ENCODE measurements at regions not wholly inside any gene's neighbourhood (a gene's known extent, or its start where the extent isn't known, plus 50 kb on each side); places are given as distances from the start of the nearest gene placed in this dataset.

- Histone ChIP-seq H3K27ac (ENCODE audit: low read length in 2 of 2) (no peak overlapping the region), H2AFZ (ENCODE audit: insufficient read depth, low read depth, low read length, poor library complexity, severe bottlenecking) (no peak overlapping the region), H3K36me3 (replicated peaks in 1 of 2; ENCODE audit: control extremely low read depth in 1 of 2, control insufficient read depth in 1 of 2, extremely low read depth in 1 of 2, insufficient read depth in 2 of 2, low read length in 1 of 2) (no peaks in the 10 kb centered on the region), H3K27me3 (replicated peaks in 1 of 4; ENCODE audit: control extremely low read depth in 1 of 4, control insufficient read depth in 3 of 4, insufficient read depth in 4 of 4, low read length in 3 of 4) (no peaks in the 10 kb centered on the region), H3K4me2 (replicated peaks; ENCODE audit: low read depth, low read length, poor library complexity, severe bottlenecking) (no peak overlapping the region), H3K9ac (ENCODE audit: low read length) (no peak overlapping the region), H3K9me3 (ENCODE audit: control extremely low read depth in 1 of 3, control insufficient read depth in 2 of 3, insufficient read depth in 1 of 3, low read length in 2 of 3) (no peaks in the 10 kb centered on the region), H3K79me2 (ENCODE audit: control insufficient read depth, insufficient read depth, low read length) (no peaks in the 10 kb centered on the region), H3K4me3 (ENCODE audit: control extremely low read depth in 1 of 5, extremely low read depth in 1 of 5, insufficient read depth in 1 of 5, low read depth in 2 of 5, low read length in 4 of 5) (no peak overlapping the region), H4K20me1 (ENCODE audit: control insufficient read depth, insufficient read depth, low read length, poor library complexity, severe bottlenecking) (no peaks in the 10 kb centered on the region), H3K4me1 (ENCODE audit: control insufficient read depth in 2 of 2, insufficient read depth in 2 of 2, low read length in 2 of 2) (no peaks in the 10 kb centered on the region)
- H3K9me3 Mint-ChIP-seq (ENCODE audit: insufficient read depth) = no peaks in the 10 kb centered on the region
- TF ChIP-seq EZH2 (IDR thresholded peaks at IDR 0.05; ENCODE audit: borderline replicate concordance, insufficient read depth, low read depth, low read length, poor library complexity, severe bottlenecking) (no peak), CTCF (IDR thresholded peaks at IDR 0.05) (no peak)
- CTCF ChIA-PET = no interaction called here
- ATAC-seq (ENCODE audit: low read depth) (no peak), DNase-seq (no peak)
- 78% methylated on average over 4 of the region's 6 CpGs for whole genome bisulfite sequencing (ENCODE audit: insufficient coverage)
- POLR2A ChIA-PET = no interaction called here
- no peaks in the 10 kb centered on the region for H3K27me3 Mint-ChIP-seq
- H3K4me3 Mint-ChIP-seq = no peak overlapping the region
- no peak overlapping the region for H3K27ac Mint-ChIP-seq
- intact Hi-C loops (cut with micrococcal nuclease) = no loop called here
- H3K4me1 Mint-ChIP-seq = no peaks in the 10 kb centered on the region
These were observed 162.9 kb upstream of the NBEA start for GRCh38 chr13:34779171-34779570.

DNA sequence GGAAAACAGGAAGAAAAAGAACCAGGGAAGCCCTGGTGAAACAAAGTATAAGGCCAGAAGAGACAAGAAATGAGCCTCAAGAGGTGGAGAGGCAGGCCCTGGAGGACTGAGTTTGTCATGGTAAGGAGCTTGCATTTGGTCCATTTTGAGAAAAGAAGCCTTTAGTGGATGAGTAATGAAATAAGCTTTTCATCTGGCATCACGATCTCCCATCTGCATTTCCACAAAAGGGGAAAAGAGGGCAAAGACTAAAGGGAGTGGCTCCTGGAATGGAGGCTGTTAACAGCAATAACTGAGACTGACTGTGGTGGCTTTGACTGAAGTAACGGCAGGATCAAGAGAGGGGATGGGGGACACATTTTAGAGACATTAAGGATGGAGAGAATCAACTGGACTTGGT lies 148.8 kb upstream of the NBEA start:
- no peak overlapping the region for H3K4me3 Mint-ChIP-seq
- 94% methylated on average over 1 of the region's 2 CpGs for WGBS (ENCODE audit: insufficient coverage)
- ATAC-seq (ENCODE audit: low read depth) (no peak), DNase-seq (no peak)
- H3K27ac ChIP-seq (ENCODE audit: low read length in 2 of 2) = no peak overlapping the region
- intact Hi-C loops (cut with micrococcal nuclease) = no loop called here
- H2AFZ ChIP-seq (ENCODE audit: insufficient read depth, low read depth, low read length, poor library complexity, severe bottlenecking) = no peak overlapping the region
- H3K27me3 ChIP-seq (replicated peaks in 1 of 4; ENCODE audit: control extremely low read depth in 1 of 4, control insufficient read depth in 3 of 4, insufficient read depth in 4 of 4, low read length in 3 of 4) = no peaks in the 10 kb centered on the region
- no peaks in the 10 kb centered on the region for H4K20me1 ChIP-seq (ENCODE audit: control insufficient read depth, insufficient read depth, low read length, poor library complexity, severe bottlenecking)
- H3K27me3 Mint-ChIP-seq = no peaks in the 10 kb centered on the region
- ChIA-PET POLR2A (no interaction called here), CTCF (no interaction called here)
- H3K4me3 ChIP-seq (ENCODE audit: control extremely low read depth in 1 of 5, extremely low read depth in 1 of 5, insufficient read depth in 1 of 5, low read depth in 2 of 5, low read length in 4 of 5) = no peak overlapping the region
- no peaks in the 10 kb centered on the region for H3K4me1 ChIP-seq (ENCODE audit: control insufficient read depth in 2 of 2, insufficient read depth in 2 of 2, low read length in 2 of 2)
- H3K9ac ChIP-seq (ENCODE audit: low read length) = no peak overlapping the region
- H3K9me3 Mint-ChIP-seq (ENCODE audit: insufficient read depth) = peaks cover 7% of the 10 kb centered on the region
- TF ChIP-seq CTCF (IDR thresholded peaks at IDR 0.05) = no peak
- TF ChIP-seq EZH2 (IDR thresholded peaks at IDR 0.05; ENCODE audit: borderline replicate concordance, insufficient read depth, low read depth, low read length, poor library complexity, severe bottlenecking) = no peak
- no peak overlapping the region for H3K4me2 ChIP-seq (replicated peaks; ENCODE audit: low read depth, low read length, poor library complexity, severe bottlenecking)
- H3K27ac Mint-ChIP-seq = no peak overlapping the region
- H3K4me1 Mint-ChIP-seq = no peaks in the 10 kb centered on the region
- H3K79me2 ChIP-seq (ENCODE audit: control insufficient read depth, insufficient read depth, low read length) = no peaks in the 10 kb centered on the region
- H3K36me3 ChIP-seq (replicated peaks in 1 of 2; ENCODE audit: control extremely low read depth in 1 of 2, control insufficient read depth in 1 of 2, extremely low read depth in 1 of 2, insufficient read depth in 2 of 2, low read length in 1 of 2) = no peaks in the 10 kb centered on the region
- peaks cover 0 to 15% (median 0%) of the 10 kb centered on the region in 3 donors for H3K9me3 ChIP-seq (ENCODE audit: control extremely low read depth in 1 of 3, control insufficient read depth in 2 of 3, insufficient read depth in 1 of 3, low read length in 2 of 3)
